ENCODE measurements at regions not wholly inside any gene's neighbourhood (a gene's known extent, or its start where the extent isn't known, plus 50 kb on each side); places are given as distances from the start of the nearest gene placed in this dataset.
"Not testable (repeated sequence)": the region's sequence is repeated elsewhere in the genome, so short reads cannot be mapped to it uniquely, and the experiment has no call there.

DNA sequence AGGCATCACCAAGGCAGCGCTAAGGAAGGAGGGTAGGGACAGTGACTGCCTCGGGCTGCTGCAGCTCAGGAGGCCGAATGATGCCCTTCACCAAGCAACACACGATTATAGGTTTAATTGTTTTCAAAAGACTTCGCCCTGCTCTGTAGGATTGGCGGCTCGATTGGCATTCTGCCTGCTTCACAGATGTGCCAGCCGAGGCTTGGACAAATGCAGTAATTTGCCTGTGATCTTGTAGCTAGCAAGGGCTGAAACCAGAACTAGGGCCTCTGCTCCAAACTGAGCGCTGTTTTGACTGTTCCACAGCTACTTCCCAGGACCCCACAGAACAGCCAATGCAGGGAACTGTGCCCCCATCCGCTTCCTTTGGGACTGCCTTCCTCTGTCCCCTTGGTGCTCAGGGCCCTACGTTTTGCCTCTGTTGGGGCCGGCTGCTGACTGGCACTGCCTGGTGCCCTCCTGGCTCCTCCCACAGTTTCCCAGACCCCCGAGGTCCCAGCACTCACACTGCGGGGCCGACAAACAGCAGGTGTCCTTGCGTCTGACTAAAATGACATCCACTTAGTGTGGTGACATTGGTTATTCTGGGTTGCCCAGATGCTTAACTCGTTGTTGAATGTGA, 62.6 kb upstream of the EN2 start:
- Mint-ChIP-seq H3K9me3 (no peaks in the 10 kb centered on the region), H3K4me3 (no peak overlapping the region), H3K27ac (no peak overlapping the region), H3K27me3 (peaks cover 9 to 79% of the 10 kb centered on the region in 2 donors), H3K36me3 (ENCODE audit: insufficient read depth) (no peaks in the 10 kb centered on the region), H3K4me1 (ENCODE audit: low read depth in 2 of 2) (peaks cover 0 to 1% of the 10 kb centered on the region in 2 donors)
- no peak for ATAC-seq (replicated peaks)
- no peak for DNase-seq

GRCh38 chr7:155396661-155397060, 61.3 kb upstream of the EN2 start:
- H3K27me3 Mint-ChIP-seq = peaks cover 9 to 79% of the 10 kb centered on the region in 2 donors
- ATAC-seq (replicated peaks) (no peak), DNase-seq (no peak)
- peaks cover 0 to 1% of the 10 kb centered on the region in 2 donors for H3K4me1 Mint-ChIP-seq (ENCODE audit: low read depth in 2 of 2)
- no peaks in the 10 kb centered on the region for H3K36me3 Mint-ChIP-seq (ENCODE audit: insufficient read depth)
- no peak overlapping the region for H3K4me3 Mint-ChIP-seq
- H3K27ac Mint-ChIP-seq = no peak overlapping the region
- H3K9me3 Mint-ChIP-seq = no peaks in the 10 kb centered on the region

- H3K4me3 Mint-ChIP-seq; ATAC-seq (replicated peaks); H3K9me3 Mint-ChIP-seq; DNase-seq; H3K4me1 Mint-ChIP-seq (ENCODE audit: low read depth in 2 of 2); H3K36me3 Mint-ChIP-seq (ENCODE audit: insufficient read depth); H3K27ac Mint-ChIP-seq: not testable (repeated sequence)
- peaks cover 16 to 80% of the 10 kb centered on the region in 2 donors for H3K27me3 Mint-ChIP-seq
Measured at GRCh38 chr7:155397758-155398714, 59.9 kb upstream of the EN2 start.

DNA sequence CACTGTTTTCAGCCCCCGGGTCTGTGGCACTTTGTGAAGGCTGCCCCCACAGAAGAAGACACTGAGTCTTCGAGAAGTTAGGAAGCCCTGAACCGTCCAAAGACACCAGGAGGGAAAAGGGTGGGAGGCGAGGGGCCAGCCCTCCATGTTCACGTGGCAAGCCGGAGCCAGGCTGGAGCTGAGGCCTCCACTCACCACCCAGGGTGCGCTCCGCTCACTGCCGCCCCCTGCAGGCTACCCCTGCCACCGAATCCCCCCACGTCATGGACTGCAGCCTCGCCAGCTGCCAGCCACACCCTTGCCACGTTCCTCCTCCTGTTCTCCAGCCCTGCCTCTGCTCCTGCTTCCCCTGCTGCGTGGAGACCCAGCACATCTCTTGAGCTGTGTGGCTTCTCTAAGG, 59.0 kb upstream of the EN2 start:
- no peak overlapping the region for H3K27ac Mint-ChIP-seq
- no peak for ATAC-seq (replicated peaks)

DNA sequence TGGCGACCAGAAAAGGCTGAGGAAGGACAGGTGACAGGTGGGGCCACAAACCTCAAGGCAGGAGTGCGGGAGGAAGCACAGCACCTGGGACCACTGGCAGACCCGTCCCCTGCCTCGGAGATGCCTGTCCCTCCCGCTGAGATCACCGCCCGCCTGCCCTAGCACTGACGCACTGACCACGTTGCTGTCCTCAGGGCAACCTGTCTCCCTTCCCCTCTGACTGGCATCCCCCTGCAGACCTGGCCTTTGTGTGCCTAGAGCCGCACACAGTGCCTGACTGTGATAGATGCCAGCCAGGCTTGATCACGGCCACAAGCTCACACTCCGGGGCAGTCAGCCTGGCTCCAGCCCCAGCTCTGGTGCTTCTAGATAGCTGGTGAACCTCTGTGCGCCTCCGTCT, 58.4 kb upstream of the EN2 start:
- Mint-ChIP-seq H3K36me3 (ENCODE audit: insufficient read depth) (no peaks in the 10 kb centered on the region), H3K4me3 (no peak overlapping the region), H3K27ac (no peak overlapping the region), H3K9me3 (no peaks in the 10 kb centered on the region), H3K27me3 (peaks cover 23 to 88% of the 10 kb centered on the region in 2 donors), H3K4me1 (ENCODE audit: low read depth in 2 of 2) (peaks cover 0 to 1% of the 10 kb centered on the region in 2 donors)
- ATAC-seq (replicated peaks) (no peak), DNase-seq (no peak)

More for the DNA sequence above, 59.0 kb upstream of the EN2 start:
- Mint-ChIP-seq H3K4me3 (no peak overlapping the region), H3K36me3 (ENCODE audit: insufficient read depth) (no peaks in the 10 kb centered on the region), H3K9me3 (no peaks in the 10 kb centered on the region), H3K27me3 (peaks cover 21 to 87% of the 10 kb centered on the region in 2 donors), H3K4me1 (ENCODE audit: low read depth in 2 of 2) (peaks cover 0 to 1% of the 10 kb centered on the region in 2 donors)
- DNase-seq = no peak

GRCh38 chr7:155401231-155401630, 56.7 kb upstream of the EN2 start:
- Mint-ChIP-seq H3K27me3 (peaks cover 21 to 88% of the 10 kb centered on the region in 2 donors), H3K36me3 (ENCODE audit: insufficient read depth) (no peaks in the 10 kb centered on the region), H3K9me3 (no peaks in the 10 kb centered on the region), H3K27ac (no peak overlapping the region), H3K4me1 (ENCODE audit: low read depth in 2 of 2) (peaks cover 6 to 8% of the 10 kb centered on the region in 2 donors), H3K4me3 (no peak overlapping the region)
- DNase-seq (no peak), ATAC-seq (replicated peaks) (no peak)

- Mint-ChIP-seq H3K4me3 (no peak overlapping the region), H3K27ac (no peak overlapping the region), H3K4me1 (ENCODE audit: low read depth in 2 of 2) (peaks cover 7 to 12% of the 10 kb centered on the region in 2 donors), H3K9me3 (no peaks in the 10 kb centered on the region), H3K27me3 (peaks cover 21 to 88% of the 10 kb centered on the region in 2 donors), H3K36me3 (ENCODE audit: insufficient read depth) (peaks cover 3% of the 10 kb centered on the region)
- ATAC-seq (replicated peaks) (no peak), DNase-seq (no peak)
Measured at GRCh38 chr7:155401884-155402283, 56.0 kb upstream of the EN2 start.

- H3K9me3 Mint-ChIP-seq = no peaks in the 10 kb centered on the region
- peaks cover 16 to 80% of the 10 kb centered on the region in 2 donors for H3K27me3 Mint-ChIP-seq
- H3K27ac Mint-ChIP-seq = no peak overlapping the region
Measured at GRCh38 chr7:155402941-155403340, 55.0 kb upstream of the EN2 start.

DNA sequence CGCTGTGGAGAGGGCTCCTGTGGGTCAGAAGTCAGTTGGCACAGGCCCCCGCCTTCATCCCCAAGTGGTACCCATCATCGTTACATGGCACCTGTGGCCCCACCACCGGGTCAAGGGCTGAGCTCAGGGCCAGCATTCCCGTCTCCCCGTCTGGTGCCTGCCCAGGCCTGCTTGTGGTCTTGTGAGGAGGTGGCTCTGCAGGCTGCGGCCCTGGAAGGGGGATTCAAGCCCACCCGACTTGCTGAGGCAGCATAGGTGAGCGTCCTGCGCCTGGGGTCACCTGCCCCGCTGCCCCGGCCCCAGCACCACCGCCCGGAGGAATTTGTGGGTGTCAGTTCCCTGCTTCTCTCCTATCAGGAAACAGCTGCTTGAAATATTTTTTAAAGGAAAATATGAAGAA, 53.0 kb upstream of the EN2 start:
- no peak overlapping the region for H3K4me3 Mint-ChIP-seq
- DNase-seq (no peak), ATAC-seq (replicated peaks) (no peak)
- peaks cover 6% of the 10 kb centered on the region for H3K36me3 Mint-ChIP-seq (ENCODE audit: insufficient read depth)
- peaks cover 11 to 20% of the 10 kb centered on the region in 2 donors for H3K4me1 Mint-ChIP-seq (ENCODE audit: low read depth in 2 of 2)
- H3K27ac Mint-ChIP-seq = no peak overlapping the region
- H3K9me3 Mint-ChIP-seq = no peaks in the 10 kb centered on the region
- peaks cover 21 to 76% of the 10 kb centered on the region in 2 donors for H3K27me3 Mint-ChIP-seq

More at GRCh38 chr7:155402941-155403340, 55.0 kb upstream of the EN2 start:
- ATAC-seq (replicated peaks) (no peak), DNase-seq (no peak)
- peak overlapping the region in 1 of 2 donors; percentile 26 for H3K4me3 Mint-ChIP-seq
- H3K36me3 Mint-ChIP-seq (ENCODE audit: insufficient read depth) = peaks cover 3% of the 10 kb centered on the region
- H3K4me1 Mint-ChIP-seq (ENCODE audit: low read depth in 2 of 2) = peaks cover 7 to 10% of the 10 kb centered on the region in 2 donors

GRCh38 chr7:155405399-155406318, 52.3 kb upstream of the EN2 start:
- H3K4me1 Mint-ChIP-seq (ENCODE audit: low read depth in 2 of 2) = peaks cover 12 to 20% of the 10 kb centered on the region in 2 donors
- peak overlapping the region; percentile 56 to 90 for H3K27ac Mint-ChIP-seq
- peak in 1 of 3 experiments; percentile 7 for DNase-seq
- peak overlapping the region; percentile 55 to 71 for H3K4me3 Mint-ChIP-seq
- H3K9me3 Mint-ChIP-seq = no peaks in the 10 kb centered on the region
- peak; percentile 79 for ATAC-seq (replicated peaks)
- peaks cover 6% of the 10 kb centered on the region for H3K36me3 Mint-ChIP-seq (ENCODE audit: insufficient read depth)
- peaks cover 24 to 76% of the 10 kb centered on the region in 2 donors for H3K27me3 Mint-ChIP-seq

DNA sequence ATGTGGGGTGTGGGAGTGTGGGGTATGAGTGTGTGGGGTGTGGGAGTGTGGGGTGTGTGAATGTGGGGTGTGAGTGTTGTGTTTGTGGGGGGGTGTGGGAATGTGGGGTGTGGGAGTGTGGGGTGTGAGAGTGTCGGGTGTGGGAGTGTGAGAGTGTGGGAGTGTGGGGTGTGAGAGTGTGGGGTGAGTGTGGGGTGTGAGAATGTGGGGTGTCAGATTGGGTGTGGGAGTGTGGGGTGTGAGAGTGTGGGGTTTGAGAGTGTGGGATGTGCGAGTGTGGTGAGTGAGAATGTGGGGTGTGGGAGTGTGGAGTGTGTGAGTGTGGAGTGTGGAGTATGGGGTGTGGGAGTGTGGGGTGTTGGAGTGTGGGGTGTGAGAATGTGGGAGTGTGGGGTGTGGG, 50.1 kb upstream of the EN2 start:
- no peaks in the 10 kb centered on the region for H3K9me3 Mint-ChIP-seq
- peaks cover 38 to 76% of the 10 kb centered on the region in 2 donors for H3K27me3 Mint-ChIP-seq
- H3K4me3 Mint-ChIP-seq = no peak overlapping the region
- no peak for ATAC-seq (replicated peaks)
- peaks cover 12 to 24% of the 10 kb centered on the region in 2 donors for H3K4me1 Mint-ChIP-seq (ENCODE audit: low read depth in 2 of 2)
- peaks cover 6% of the 10 kb centered on the region for H3K36me3 Mint-ChIP-seq (ENCODE audit: insufficient read depth)
- DNase-seq = no peak
- H3K27ac Mint-ChIP-seq = no peak overlapping the region
